ENCODE measurements at regions not wholly inside any gene's neighbourhood (a gene's known extent, or its start where the extent isn't known, plus 50 kb on each side); places are given as distances from the start of the nearest gene placed in this dataset.

DNA sequence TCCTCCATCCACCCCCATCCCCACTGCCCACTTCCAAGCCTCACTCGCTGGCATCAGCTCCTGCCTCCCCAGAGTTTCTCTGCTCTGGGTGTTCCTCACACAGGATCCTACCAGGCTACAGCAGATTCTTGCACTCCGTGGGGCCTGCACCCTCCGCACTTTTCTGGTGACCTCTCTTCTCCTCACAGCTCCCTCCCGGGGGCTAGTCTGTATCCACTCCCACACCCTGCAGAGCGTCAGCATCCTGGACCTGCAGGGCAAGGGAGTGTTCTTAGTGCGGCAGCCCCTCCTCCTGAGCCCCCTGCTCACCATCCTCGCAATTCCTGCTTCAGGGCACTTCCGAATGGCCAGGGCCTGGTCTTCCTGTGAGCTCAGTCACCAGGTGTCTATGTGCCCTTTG, 224.2 kb downstream of the DLL1 start:
- H3K36me3 ChIP-seq (ENCODE audit: control insufficient read depth in 2 of 2, extremely low read depth in 1 of 2, insufficient read depth in 2 of 2, low read length in 2 of 2): no peaks in the 10 kb centered on the region

More for the DNA sequence above, 224.2 kb downstream of the DLL1 start:
- no peak overlapping the region for H3K4me2 ChIP-seq (ENCODE audit: insufficient read depth, low read length)
- H3K9me3 ChIP-seq (replicated peaks; ENCODE audit: control insufficient read depth, insufficient read depth, low read length): no peaks in the 10 kb centered on the region
- no peak overlapping the region for H3K27ac ChIP-seq (ENCODE audit: insufficient read depth, low read depth, low read length)
- TF ChIP-seq, protein P1, sequence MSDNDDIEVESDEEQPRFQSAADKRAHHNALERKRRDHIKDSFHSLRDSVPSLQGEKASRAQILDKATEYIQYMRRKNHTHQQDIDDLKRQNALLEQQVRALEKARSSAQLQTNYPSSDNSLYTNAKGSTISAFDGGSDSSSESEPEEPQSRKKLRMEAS (IDR thresholded peaks at IDR 0.05; ENCODE audit: insufficient read depth, insufficient read length): no peak
- no peak for TF ChIP-seq POLR2AphosphoS5 (IDR thresholded peaks at IDR 0.05; ENCODE audit: insufficient read depth, low read depth, low read length)
- no peak for TF ChIP-seq GATA2 (IDR thresholded peaks at IDR 0.05; ENCODE audit: insufficient read depth, insufficient read length, low read depth, low read length)
- no peak for TF ChIP-seq FOS (IDR thresholded peaks at IDR 0.05; ENCODE audit: borderline replicate concordance, insufficient read depth, low read length)
- TF ChIP-seq JUN (IDR thresholded peaks at IDR 0.05; ENCODE audit: borderline replicate concordance, insufficient read depth, insufficient read length, low read depth): no peak
- TF ChIP-seq EZH2 (IDR thresholded peaks at IDR 0.05; ENCODE audit: borderline replicate concordance, low read depth, low read length, severe bottlenecking): no peak
- TF ChIP-seq POLR2A (IDR thresholded peaks at IDR 0.05; ENCODE audit: low read depth, low read length): no peak
- no peak for TF ChIP-seq MYC (IDR thresholded peaks at IDR 0.05; ENCODE audit: low read depth, low read length)
- TF ChIP-seq, protein P2, sequence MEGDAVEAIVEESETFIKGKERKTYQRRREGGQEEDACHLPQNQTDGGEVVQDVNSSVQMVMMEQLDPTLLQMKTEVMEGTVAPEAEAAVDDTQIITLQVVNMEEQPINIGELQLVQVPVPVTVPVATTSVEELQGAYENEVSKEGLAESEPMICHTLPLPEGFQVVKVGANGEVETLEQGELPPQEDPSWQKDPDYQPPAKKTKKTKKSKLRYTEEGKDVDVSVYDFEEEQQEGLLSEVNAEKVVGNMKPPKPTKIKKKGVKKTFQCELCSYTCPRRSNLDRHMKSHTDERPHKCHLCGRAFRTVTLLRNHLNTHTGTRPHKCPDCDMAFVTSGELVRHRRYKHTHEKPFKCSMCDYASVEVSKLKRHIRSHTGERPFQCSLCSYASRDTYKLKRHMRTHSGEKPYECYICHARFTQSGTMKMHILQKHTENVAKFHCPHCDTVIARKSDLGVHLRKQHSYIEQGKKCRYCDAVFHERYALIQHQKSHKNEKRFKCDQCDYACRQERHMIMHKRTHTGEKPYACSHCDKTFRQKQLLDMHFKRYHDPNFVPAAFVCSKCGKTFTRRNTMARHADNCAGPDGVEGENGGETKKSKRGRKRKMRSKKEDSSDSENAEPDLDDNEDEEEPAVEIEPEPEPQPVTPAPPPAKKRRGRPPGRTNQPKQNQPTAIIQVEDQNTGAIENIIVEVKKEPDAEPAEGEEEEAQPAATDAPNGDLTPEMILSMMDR (IDR thresholded peaks at IDR 0.05; ENCODE audit: extremely low read depth in 1 of 2, insufficient read depth in 1 of 2, low read depth in 1 of 2, low read length in 2 of 2): no peak
- no peak overlapping the region for H3K9ac ChIP-seq (replicated peaks; ENCODE audit: extremely low read depth, insufficient read depth, low read length)
- ChIA-PET POLR2A (no interaction called here), CTCF (no interaction called here)
- H3K27me3 ChIP-seq (ENCODE audit: control insufficient read depth in 2 of 2, insufficient read depth in 2 of 2, low read length in 2 of 2): no peaks in the 10 kb centered on the region
- no peaks in the 10 kb centered on the region for H3K4me1 ChIP-seq (ENCODE audit: control insufficient read depth, extremely low read depth, insufficient read depth, low read length)
- no peak for FAIRE-seq
- BruUV-seq (replicated peaks): no TSS peak
- H3K9me1 ChIP-seq (replicated peaks; ENCODE audit: control insufficient read depth, extremely low read depth, insufficient read depth, low read length): no peaks in the 10 kb centered on the region
- H3K4me3 ChIP-seq (replicated peaks in 1 of 3; ENCODE audit: insufficient read depth in 1 of 3, low read depth in 1 of 3, low read length in 3 of 3): no peak overlapping the region
- no peaks in the 10 kb centered on the region for H4K20me1 ChIP-seq (replicated peaks; ENCODE audit: control insufficient read depth, extremely low read depth, insufficient read depth, low read length)
- H3K79me2 ChIP-seq (ENCODE audit: control insufficient read depth, insufficient read depth, low read length): no peaks in the 10 kb centered on the region
- DNase-seq (ENCODE audit: low read depth, low spot score): no peak
- no peak overlapping the region for H2AFZ ChIP-seq (ENCODE audit: low read depth, low read length)
- intact Hi-C loops (cut with micrococcal nuclease) (no loop called here), dilution Hi-C loops (cut with MboI; ENCODE audit: extremely low pct_ligation_motif_present, low sequenced_read_pairs) (no loop called here)
